ENCODE measurements at regions not wholly inside any gene's neighbourhood (a gene's known extent, or its start where the extent isn't known, plus 50 kb on each side); places are given as distances from the start of the nearest gene placed in this dataset.

- H4K91ac ChIP-seq (ENCODE audit: low read depth, low read length, poor library complexity) = no peak overlapping the region
- H3K9me3 ChIP-seq (replicated peaks in 1 of 2; ENCODE audit: control insufficient read depth in 2 of 2, insufficient read depth in 1 of 2, low read depth in 1 of 2, low read length in 2 of 2) = no peaks in the 10 kb centered on the region
- H3K27ac ChIP-seq (replicated peaks; ENCODE audit: low read length) = no peak overlapping the region
- no peak overlapping the region for H2BK120ac ChIP-seq (ENCODE audit: low read depth, low read length)
- DNase-seq (ENCODE audit: low spot score) = no peak
- H3K36me3 ChIP-seq (replicated peaks in 1 of 2; ENCODE audit: control insufficient read depth in 2 of 2, insufficient read depth in 2 of 2, low read length in 2 of 2) = no peaks in the 10 kb centered on the region
- H2BK12ac ChIP-seq (ENCODE audit: low read length) = no peak overlapping the region
- no peak overlapping the region for H2AK5ac ChIP-seq (ENCODE audit: low read depth, low read length)
- H3K9ac ChIP-seq (ENCODE audit: low read depth, low read length, poor library complexity) = no peak overlapping the region
- H2AFZ ChIP-seq (ENCODE audit: low read length) = no peak overlapping the region
- no peak overlapping the region for H3K4ac ChIP-seq (ENCODE audit: low read length)
- no peaks in the 10 kb centered on the region for H3K27me3 ChIP-seq (ENCODE audit: control insufficient read depth in 3 of 3, insufficient read depth in 3 of 3, low read depth in 1 of 3, low read length in 3 of 3)
- WGBS, 2 donors (ENCODE audit: extremely low coverage in 2 of 2, insufficient read length in 2 of 2, insufficient replicate concordance in 1 of 2) = no CpG with 5 or more reads among the region's 2 CpGs
- no peak overlapping the region for H3K18ac ChIP-seq (ENCODE audit: low read length)
- H3K23ac ChIP-seq (ENCODE audit: low read depth, low read length, poor library complexity) = no peak overlapping the region
- H3K4me3 ChIP-seq (ENCODE audit: low read length in 2 of 2) = no peak overlapping the region
- H3K79me1 ChIP-seq (ENCODE audit: low read depth, low read length) = no peaks in the 10 kb centered on the region
- no peak overlapping the region for H2BK15ac ChIP-seq (ENCODE audit: low read length)
- H3K4me2 ChIP-seq (ENCODE audit: insufficient read depth, low read length, poor library complexity, severe bottlenecking) = no peak overlapping the region
- H4K8ac ChIP-seq (ENCODE audit: low read depth, low read length) = no peak overlapping the region
- no peak overlapping the region for H3K14ac ChIP-seq (ENCODE audit: low read length)
- peaks cover 0 to 2% of the 10 kb centered on the region in 2 donors for H3K4me1 ChIP-seq (ENCODE audit: control insufficient read depth in 2 of 2, insufficient read depth in 1 of 2, low read depth in 1 of 2, low read length in 2 of 2)
- no peak overlapping the region for H2BK5ac ChIP-seq (ENCODE audit: low read length)
Observed at GRCh38 chr12:67747869-67748742, 99.6 kb downstream of the DYRK2 start.

- peaks cover 0 to 2% of the 10 kb centered on the region in 2 donors for H3K4me1 ChIP-seq (ENCODE audit: control insufficient read depth in 2 of 2, insufficient read depth in 1 of 2, low read depth in 1 of 2, low read length in 2 of 2)
- no peak overlapping the region for H3K4me2 ChIP-seq (ENCODE audit: insufficient read depth, low read length, poor library complexity, severe bottlenecking)
- no CpG with 5 or more reads among the region's 1 CpG for WGBS, 2 donors (ENCODE audit: extremely low coverage in 2 of 2, insufficient read length in 2 of 2, insufficient replicate concordance in 1 of 2)
Observed at GRCh38 chr12:67748743-67749040, 100.1 kb downstream of the DYRK2 start.

GRCh38 chr12:67750513-67751183, 102.1 kb downstream of the DYRK2 start:
- Histone ChIP-seq H3K79me1 (ENCODE audit: low read depth, low read length) (no peaks in the 10 kb centered on the region), H2BK12ac (ENCODE audit: low read length) (no peak overlapping the region), H3K36me3 (replicated peaks in 1 of 2; ENCODE audit: control insufficient read depth in 2 of 2, insufficient read depth in 2 of 2, low read length in 2 of 2) (no peaks in the 10 kb centered on the region), H4K8ac (ENCODE audit: low read depth, low read length) (no peak overlapping the region), H3K9me3 (replicated peaks in 1 of 2; ENCODE audit: control insufficient read depth in 2 of 2, insufficient read depth in 1 of 2, low read depth in 1 of 2, low read length in 2 of 2) (no peaks in the 10 kb centered on the region), H3K9ac (ENCODE audit: low read depth, low read length, poor library complexity) (no peak overlapping the region), H3K4me3 (ENCODE audit: low read length in 2 of 2) (no peak overlapping the region), H2AFZ (ENCODE audit: low read length) (no peak overlapping the region), H4K91ac (ENCODE audit: low read depth, low read length, poor library complexity) (no peak overlapping the region), H3K23ac (ENCODE audit: low read depth, low read length, poor library complexity) (no peak overlapping the region), H2BK120ac (ENCODE audit: low read depth, low read length) (no peak overlapping the region), H2BK15ac (ENCODE audit: low read length) (no peak overlapping the region), H2BK5ac (ENCODE audit: low read length) (no peak overlapping the region), H3K4ac (ENCODE audit: low read length) (no peak overlapping the region), H3K4me2 (ENCODE audit: insufficient read depth, low read length, poor library complexity, severe bottlenecking) (no peak overlapping the region), H3K4me1 (ENCODE audit: control insufficient read depth in 2 of 2, insufficient read depth in 1 of 2, low read depth in 1 of 2, low read length in 2 of 2) (no peaks in the 10 kb centered on the region), H3K27ac (replicated peaks; ENCODE audit: low read length) (no peak overlapping the region), H3K18ac (ENCODE audit: low read length) (no peak overlapping the region), H3K27me3 (ENCODE audit: control insufficient read depth in 3 of 3, insufficient read depth in 3 of 3, low read depth in 1 of 3, low read length in 3 of 3) (no peaks in the 10 kb centered on the region), H3K14ac (ENCODE audit: low read length) (no peak overlapping the region), H2AK5ac (ENCODE audit: low read depth, low read length) (no peak overlapping the region)
- no CpG with 5 or more reads among the region's 3 CpGs for WGBS, 2 donors (ENCODE audit: extremely low coverage in 2 of 2, insufficient read length in 2 of 2, insufficient replicate concordance in 1 of 2)
- no peak for DNase-seq (ENCODE audit: low spot score)

More at GRCh38 chr12:67748743-67749040, 100.1 kb downstream of the DYRK2 start:
- H3K27me3 ChIP-seq (ENCODE audit: control insufficient read depth in 3 of 3, insufficient read depth in 3 of 3, low read depth in 1 of 3, low read length in 3 of 3) = no peaks in the 10 kb centered on the region
- no peak overlapping the region for H3K27ac ChIP-seq (replicated peaks; ENCODE audit: low read length)
- no peak overlapping the region for H2AK5ac ChIP-seq (ENCODE audit: low read depth, low read length)
- no peak overlapping the region for H2BK15ac ChIP-seq (ENCODE audit: low read length)
- no peak for DNase-seq (ENCODE audit: low spot score)
- H3K9ac ChIP-seq (ENCODE audit: low read depth, low read length, poor library complexity) = no peak overlapping the region
- H3K9me3 ChIP-seq (replicated peaks in 1 of 2; ENCODE audit: control insufficient read depth in 2 of 2, insufficient read depth in 1 of 2, low read depth in 1 of 2, low read length in 2 of 2) = no peaks in the 10 kb centered on the region
- no peaks in the 10 kb centered on the region for H3K36me3 ChIP-seq (replicated peaks in 1 of 2; ENCODE audit: control insufficient read depth in 2 of 2, insufficient read depth in 2 of 2, low read length in 2 of 2)
- no peak overlapping the region for H3K18ac ChIP-seq (ENCODE audit: low read length)
- H2BK12ac ChIP-seq (ENCODE audit: low read length) = no peak overlapping the region
- H4K91ac ChIP-seq (ENCODE audit: low read depth, low read length, poor library complexity) = no peak overlapping the region
- no peak overlapping the region for H4K8ac ChIP-seq (ENCODE audit: low read depth, low read length)
- H2BK120ac ChIP-seq (ENCODE audit: low read depth, low read length) = no peak overlapping the region
- no peaks in the 10 kb centered on the region for H3K79me1 ChIP-seq (ENCODE audit: low read depth, low read length)
- no peak overlapping the region for H2AFZ ChIP-seq (ENCODE audit: low read length)
- H3K4ac ChIP-seq (ENCODE audit: low read length) = no peak overlapping the region
- no peak overlapping the region for H3K23ac ChIP-seq (ENCODE audit: low read depth, low read length, poor library complexity)
- H3K4me3 ChIP-seq (ENCODE audit: low read length in 2 of 2) = no peak overlapping the region
- no peak overlapping the region for H3K14ac ChIP-seq (ENCODE audit: low read length)
- H2BK5ac ChIP-seq (ENCODE audit: low read length) = no peak overlapping the region

- Histone ChIP-seq H3K4me2 (ENCODE audit: insufficient read depth, low read length, poor library complexity, severe bottlenecking) (no peak overlapping the region), H3K4me1 (ENCODE audit: control insufficient read depth in 2 of 2, insufficient read depth in 1 of 2, low read depth in 1 of 2, low read length in 2 of 2) (no peaks in the 10 kb centered on the region), H4K8ac (ENCODE audit: low read depth, low read length) (no peak overlapping the region), H2AFZ (ENCODE audit: low read length) (no peak overlapping the region), H2BK120ac (ENCODE audit: low read depth, low read length) (no peak overlapping the region), H3K27me3 (ENCODE audit: control insufficient read depth in 3 of 3, insufficient read depth in 3 of 3, low read depth in 1 of 3, low read length in 3 of 3) (no peaks in the 10 kb centered on the region), H3K18ac (ENCODE audit: low read length) (peak overlapping the region; percentile 1), H3K9ac (ENCODE audit: low read depth, low read length, poor library complexity) (no peak overlapping the region), H2BK5ac (ENCODE audit: low read length) (no peak overlapping the region), H3K9me3 (replicated peaks in 1 of 2; ENCODE audit: control insufficient read depth in 2 of 2, insufficient read depth in 1 of 2, low read depth in 1 of 2, low read length in 2 of 2) (no peaks in the 10 kb centered on the region), H3K14ac (ENCODE audit: low read length) (no peak overlapping the region), H3K23ac (ENCODE audit: low read depth, low read length, poor library complexity) (no peak overlapping the region), H3K79me1 (ENCODE audit: low read depth, low read length) (no peaks in the 10 kb centered on the region), H3K4me3 (ENCODE audit: low read length in 2 of 2) (no peak overlapping the region), H3K4ac (ENCODE audit: low read length) (no peak overlapping the region), H2BK12ac (ENCODE audit: low read length) (no peak overlapping the region), H2BK15ac (ENCODE audit: low read length) (no peak overlapping the region), H4K91ac (ENCODE audit: low read depth, low read length, poor library complexity) (no peak overlapping the region), H2AK5ac (ENCODE audit: low read depth, low read length) (no peak overlapping the region), H3K27ac (replicated peaks; ENCODE audit: low read length) (no peak overlapping the region), H3K36me3 (replicated peaks in 1 of 2; ENCODE audit: control insufficient read depth in 2 of 2, insufficient read depth in 2 of 2, low read length in 2 of 2) (no peaks in the 10 kb centered on the region)
- DNase-seq (ENCODE audit: low spot score) = no peak
- no CpG with 5 or more reads among the region's 6 CpGs for WGBS, 2 donors (ENCODE audit: extremely low coverage in 2 of 2, insufficient read length in 2 of 2, insufficient replicate concordance in 1 of 2)
Observed at GRCh38 chr12:67751381-67751928, 102.9 kb downstream of the DYRK2 start.
